ENCODE measurements at regions not wholly inside any gene's neighbourhood (a gene's known extent, or its start where the extent isn't known, plus 50 kb on each side); places are given as distances from the start of the nearest gene placed in this dataset.

GRCh38 chr2:6679471-6679870, 186.2 kb downstream of the CMPK2 start:
- Histone ChIP-seq H3K9ac (ENCODE audit: low read length) (no peak overlapping the region), H2AFZ (ENCODE audit: low read length) (no peak overlapping the region), H3K4me3 (ENCODE audit: low read length) (no peak overlapping the region), H3K4me1 (ENCODE audit: insufficient read depth, low read length) (no peaks in the 10 kb centered on the region), H3F3A (ENCODE audit: low read length, unreplicated experiment) (no peaks in the 10 kb centered on the region), H3K27ac (ENCODE audit: low read length) (no peak overlapping the region), H3K79me2 (ENCODE audit: low read length) (no peaks in the 10 kb centered on the region), H3K9me2 (replicated peaks; ENCODE audit: low read length) (no peaks in the 10 kb centered on the region), H3K27me3 (ENCODE audit: low read length) (no peaks in the 10 kb centered on the region), H4K20me1 (ENCODE audit: low read length) (no peaks in the 10 kb centered on the region), H3K9me3 (ENCODE audit: low read length) (no peaks in the 10 kb centered on the region), H3K4me2 (ENCODE audit: low read length) (no peak overlapping the region), H3K36me3 (ENCODE audit: low read depth, low read length) (no peaks in the 10 kb centered on the region)
- ChIA-PET POLR2A (ENCODE audit: unreplicated experiment) (no interaction called here), CTCF (no interaction called here)
- BruUV-seq (replicated peaks) = no TSS peak
- TF ChIP-seq EZH2phosphoT487 (IDR thresholded peaks at IDR 0.05; ENCODE audit: borderline replicate concordance, low read length) (no peak), EZH2 (IDR thresholded peaks at IDR 0.05; ENCODE audit: low read length, unreplicated experiment) (no peak)
- TF ChIP-seq, protein P1, sequence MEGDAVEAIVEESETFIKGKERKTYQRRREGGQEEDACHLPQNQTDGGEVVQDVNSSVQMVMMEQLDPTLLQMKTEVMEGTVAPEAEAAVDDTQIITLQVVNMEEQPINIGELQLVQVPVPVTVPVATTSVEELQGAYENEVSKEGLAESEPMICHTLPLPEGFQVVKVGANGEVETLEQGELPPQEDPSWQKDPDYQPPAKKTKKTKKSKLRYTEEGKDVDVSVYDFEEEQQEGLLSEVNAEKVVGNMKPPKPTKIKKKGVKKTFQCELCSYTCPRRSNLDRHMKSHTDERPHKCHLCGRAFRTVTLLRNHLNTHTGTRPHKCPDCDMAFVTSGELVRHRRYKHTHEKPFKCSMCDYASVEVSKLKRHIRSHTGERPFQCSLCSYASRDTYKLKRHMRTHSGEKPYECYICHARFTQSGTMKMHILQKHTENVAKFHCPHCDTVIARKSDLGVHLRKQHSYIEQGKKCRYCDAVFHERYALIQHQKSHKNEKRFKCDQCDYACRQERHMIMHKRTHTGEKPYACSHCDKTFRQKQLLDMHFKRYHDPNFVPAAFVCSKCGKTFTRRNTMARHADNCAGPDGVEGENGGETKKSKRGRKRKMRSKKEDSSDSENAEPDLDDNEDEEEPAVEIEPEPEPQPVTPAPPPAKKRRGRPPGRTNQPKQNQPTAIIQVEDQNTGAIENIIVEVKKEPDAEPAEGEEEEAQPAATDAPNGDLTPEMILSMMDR (conservative IDR thresholded peaks at IDR 0.05; ENCODE audit: low read depth, low read length) = no peak
- intact Hi-C loops (cut with micrococcal nuclease) = no loop called here
- ATAC-seq = no peak
- DNase-seq = no peak

GRCh38 chr2:6683516-6683915, 182.2 kb downstream of the CMPK2 start:
- no peak overlapping the region for H2AFZ ChIP-seq (ENCODE audit: low read length)
- DNase-seq (no peak), ATAC-seq (no peak)
- no peak overlapping the region for H3K9ac ChIP-seq (ENCODE audit: low read length)
- no peak overlapping the region for H3K27ac ChIP-seq (ENCODE audit: low read length)
- no peaks in the 10 kb centered on the region for H4K20me1 ChIP-seq (ENCODE audit: low read length)
- H3K4me3 ChIP-seq (ENCODE audit: low read length) = no peak overlapping the region
- TF ChIP-seq EZH2 (IDR thresholded peaks at IDR 0.05; ENCODE audit: low read length, unreplicated experiment) (no peak), EZH2phosphoT487 (IDR thresholded peaks at IDR 0.05; ENCODE audit: borderline replicate concordance, low read length) (no peak)
- TF ChIP-seq, protein P1 (conservative IDR thresholded peaks at IDR 0.05; ENCODE audit: low read depth, low read length) = no peak
- H3F3A ChIP-seq (ENCODE audit: low read length, unreplicated experiment) = no peaks in the 10 kb centered on the region
- no peaks in the 10 kb centered on the region for H3K36me3 ChIP-seq (ENCODE audit: low read depth, low read length)
- no peaks in the 10 kb centered on the region for H3K79me2 ChIP-seq (ENCODE audit: low read length)
- H3K9me3 ChIP-seq (ENCODE audit: low read length) = no peaks in the 10 kb centered on the region
- CTCF ChIA-PET = no interaction called here
- no TSS peak for BruUV-seq (replicated peaks)
- no peak overlapping the region for H3K4me2 ChIP-seq (ENCODE audit: low read length)
- no peaks in the 10 kb centered on the region for H3K4me1 ChIP-seq (ENCODE audit: insufficient read depth, low read length)
- POLR2A ChIA-PET (ENCODE audit: unreplicated experiment) = no interaction called here
- H3K27me3 ChIP-seq (ENCODE audit: low read length) = no peaks in the 10 kb centered on the region
- H3K9me2 ChIP-seq (replicated peaks; ENCODE audit: low read length) = no peaks in the 10 kb centered on the region
- intact Hi-C loops (cut with micrococcal nuclease) = no loop called here

GRCh38 chr2:6685447-6685846, 180.3 kb downstream of the CMPK2 start:
- no peaks in the 10 kb centered on the region for H3K9me2 ChIP-seq (replicated peaks; ENCODE audit: low read length)
- no peaks in the 10 kb centered on the region for H3K27me3 ChIP-seq (ENCODE audit: low read length)
- H3K9me3 ChIP-seq (ENCODE audit: low read length) = no peaks in the 10 kb centered on the region
- H3K4me3 ChIP-seq (ENCODE audit: low read length) = no peak overlapping the region
- H3K4me1 ChIP-seq (ENCODE audit: insufficient read depth, low read length) = no peaks in the 10 kb centered on the region
- TF ChIP-seq EZH2 (IDR thresholded peaks at IDR 0.05; ENCODE audit: low read length, unreplicated experiment) (no peak), EZH2phosphoT487 (IDR thresholded peaks at IDR 0.05; ENCODE audit: borderline replicate concordance, low read length) (no peak)
- TF ChIP-seq, protein P1 (conservative IDR thresholded peaks at IDR 0.05; ENCODE audit: low read depth, low read length) = no peak
- intact Hi-C loops (cut with micrococcal nuclease) = no loop called here
- BruUV-seq (replicated peaks) = no TSS peak
- POLR2A ChIA-PET (ENCODE audit: unreplicated experiment) = no interaction called here
- no peak overlapping the region for H3K4me2 ChIP-seq (ENCODE audit: low read length)
- DNase-seq (no peak), ATAC-seq (no peak)
- CTCF ChIA-PET = no interaction called here
- no peak overlapping the region for H3K9ac ChIP-seq (ENCODE audit: low read length)
- H3K36me3 ChIP-seq (ENCODE audit: low read depth, low read length) = no peaks in the 10 kb centered on the region
- H3F3A ChIP-seq (ENCODE audit: low read length, unreplicated experiment) = no peaks in the 10 kb centered on the region
- H2AFZ ChIP-seq (ENCODE audit: low read length) = no peak overlapping the region
- no peaks in the 10 kb centered on the region for H3K79me2 ChIP-seq (ENCODE audit: low read length)
- no peak overlapping the region for H3K27ac ChIP-seq (ENCODE audit: low read length)
- H4K20me1 ChIP-seq (ENCODE audit: low read length) = no peaks in the 10 kb centered on the region
